Daoy (cell line): ENCODE measurements at regions not wholly inside any gene's neighbourhood (a gene's known extent, or its start where the extent isn't known, plus 50 kb on each side); places are given as distances from the start of the nearest gene placed in this dataset.

Experiments used
- DNase-seq: peaks from one replicate; pipeline ENCODE4 v3.0.0-alpha.2; 2015; ENCODE audit warnings: low read depth

- DNase-seq, result no peak
Measured at GRCh38 chr10:58970160-58970915, 206.1 kb upstream of the PHYHIPL start.

GRCh38 chr10:58971211-58971610, 205.2 kb upstream of the PHYHIPL start:
- no peak for DNase-seq

- DNase-seq, result no peak
Measured at GRCh38 chr10:58971796-58972491, 204.5 kb upstream of the PHYHIPL start.

GRCh38 chr10:58972576-58973234, 203.7 kb upstream of the PHYHIPL start:
- no peak for DNase-seq

- DNase-seq, result no peak
Measured at GRCh38 chr10:58973235-58973595, 203.2 kb upstream of the PHYHIPL start.

GRCh38 chr10:58976254-58976653, 200.2 kb upstream of the PHYHIPL start:
- DNase-seq, result no peak

GRCh38 chr10:58979711-58980110, 196.7 kb upstream of the PHYHIPL start:
- no peak for DNase-seq

- no peak for DNase-seq
Measured at GRCh38 chr10:58980826-58981415, 195.5 kb upstream of the PHYHIPL start.

- no peak for DNase-seq
Measured at GRCh38 chr10:58981846-58982245, 194.6 kb upstream of the PHYHIPL start.

- no peak for DNase-seq
Measured at GRCh38 chr10:58982470-58983239, 193.8 kb upstream of the PHYHIPL start.

- no peak for DNase-seq
Measured at GRCh38 chr10:58985216-58985615, 191.2 kb upstream of the PHYHIPL start.

- no peak for DNase-seq
Measured at GRCh38 chr10:58989486-58990039, 186.9 kb upstream of the PHYHIPL start.

- no peak for DNase-seq
Measured at GRCh38 chr10:58990693-58991092, 185.8 kb upstream of the PHYHIPL start.

- DNase-seq, result no peak
Measured at GRCh38 chr10:58991856-58992255, 184.6 kb upstream of the PHYHIPL start.

GRCh38 chr10:58992830-58993460, 183.5 kb upstream of the PHYHIPL start:
- DNase-seq, result no peak

- DNase-seq, result no peak
Measured at GRCh38 chr10:58993480-58994221, 182.8 kb upstream of the PHYHIPL start.

GRCh38 chr10:58994226-58995057, 182.0 kb upstream of the PHYHIPL start:
- DNase-seq, result no peak

GRCh38 chr10:58995058-58995596, 181.3 kb upstream of the PHYHIPL start:
- DNase-seq, result no peak

GRCh38 chr10:58996063-58996462, 180.4 kb upstream of the PHYHIPL start:
- DNase-seq, result no peak
